SJSA1 (cell line): ENCODE measurements at regions not wholly inside any gene's neighbourhood (a gene's known extent, or its start where the extent isn't known, plus 50 kb on each side); places are given as distances from the start of the nearest gene placed in this dataset.
"Not testable (repeated sequence)": the region's sequence is repeated elsewhere in the genome, so short reads cannot be mapped to it uniquely, and the experiment has no call there.

Experiments used
- DNase-seq, 2 experiments: peaks; one replicate each; pipeline ENCODE4 v3.0.0-alpha.2; 2015 to 2020; ENCODE audit warnings: low spot score in 2 of 2, low read depth in 1 of 2
- H3K27ac ChIP-seq: fragments of 250-450 bp; sonication (Bioruptor Pico); 2 replicates; pipeline ENCODE4 v1.5.1; 2020; ENCODE audit warnings: mild to moderate bottlenecking, moderate library complexity
- H3K27me3 ChIP-seq: fragments of 250-450 bp; sonication (Bioruptor Pico); replicated peaks from 2 replicates; pipeline ENCODE4 v1.5.1; 2020; ENCODE audit warnings: mild to moderate bottlenecking, moderate library complexity
- H3K36me3 ChIP-seq: fragments of 250-450 bp; sonication (Bioruptor Pico); 2 replicates; pipeline ENCODE4 v1.5.1; 2020; ENCODE audit warnings: mild to moderate bottlenecking
- H3K4me1 ChIP-seq: fragments of 250-450 bp; sonication (Bioruptor Pico); replicated peaks from 2 replicates; pipeline ENCODE4 v1.6.1; 2021; ENCODE audit warnings: mild to moderate bottlenecking
- H3K4me3 ChIP-seq: fragments of 250-450 bp; sonication (Bioruptor Pico); 2 replicates; pipeline ENCODE4 v1.5.1; 2020; ENCODE audit warnings: mild to moderate bottlenecking
- H3K9me3 ChIP-seq: fragments of 250-450 bp; sonication (Bioruptor Pico); replicated peaks from 2 replicates; pipeline ENCODE4 v1.5.1; 2020; ENCODE audit warnings: mild to moderate bottlenecking

GRCh38 chr3:6452974-6453373 is 407.9 kb upstream of the GRM7 start:
- no peaks in the 10 kb centered on the region for H3K4me1 ChIP-seq
- H3K27ac ChIP-seq = no peak overlapping the region
- no peaks in the 10 kb centered on the region for H3K27me3 ChIP-seq
- no peaks in the 10 kb centered on the region for H3K9me3 ChIP-seq
- DNase-seq = no peak
- no peak overlapping the region for H3K4me3 ChIP-seq
- H3K36me3 ChIP-seq = no peaks in the 10 kb centered on the region

GRCh38 chr3:6455031-6455430 is 405.9 kb upstream of the GRM7 start:
- DNase-seq = no peak
- H3K27ac ChIP-seq = no peak overlapping the region
- H3K4me1 ChIP-seq = no peaks in the 10 kb centered on the region

DNA sequence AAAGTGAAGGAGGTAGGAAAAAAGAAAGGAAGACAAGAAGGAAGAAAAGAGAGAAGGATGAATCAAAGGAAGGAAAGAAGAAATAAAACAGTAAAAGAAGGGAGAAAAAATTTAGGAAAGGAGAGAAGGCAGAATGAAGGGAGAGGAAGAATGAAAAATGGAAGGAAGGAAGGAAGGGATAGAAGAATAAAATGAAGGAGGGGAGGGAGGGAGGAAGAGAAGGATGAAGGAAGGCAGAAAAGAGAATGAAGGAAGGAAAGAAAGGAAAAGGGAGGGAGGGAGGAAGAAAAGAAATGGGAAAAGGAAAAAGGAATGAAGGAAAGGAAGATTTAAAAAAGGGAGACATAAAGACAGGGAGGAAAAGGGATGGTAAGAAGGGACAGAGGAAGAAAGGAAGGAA is 393.7 kb upstream of the GRM7 start:
- Histone ChIP-seq H3K36me3 (no peaks in the 10 kb centered on the region), H3K27ac (no peak overlapping the region), H3K9me3 (no peaks in the 10 kb centered on the region), H3K27me3 (no peaks in the 10 kb centered on the region), H3K4me3 (no peak overlapping the region), H3K4me1 (no peaks in the 10 kb centered on the region)
- DNase-seq = no peak

More at GRCh38 chr3:6455031-6455430, 405.9 kb upstream of the GRM7 start:
- Histone ChIP-seq H3K27me3 (no peaks in the 10 kb centered on the region), H3K36me3 (no peaks in the 10 kb centered on the region), H3K4me3 (no peak overlapping the region), H3K9me3 (no peaks in the 10 kb centered on the region)

DNA sequence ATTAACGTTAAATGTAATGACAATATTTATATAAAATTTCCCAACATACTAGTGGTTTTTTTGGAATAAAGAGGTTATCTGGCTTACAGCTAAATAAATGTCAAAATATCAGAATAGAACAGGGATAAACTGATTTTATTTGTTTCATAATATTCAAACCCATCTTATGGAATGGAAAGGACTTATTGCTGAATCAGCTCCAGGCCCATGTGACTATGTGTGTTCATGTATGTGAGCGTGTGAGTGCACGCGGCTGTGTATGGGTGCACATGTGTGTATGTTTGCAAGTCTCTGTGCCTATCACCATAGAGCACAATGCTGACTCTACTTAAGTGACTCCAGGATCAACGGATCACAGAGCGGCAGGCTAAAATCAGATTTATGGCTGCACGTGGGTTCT is 392.3 kb upstream of the GRM7 start:
- Histone ChIP-seq H3K9me3 (no peaks in the 10 kb centered on the region), H3K4me1 (no peaks in the 10 kb centered on the region), H3K4me3 (no peak overlapping the region), H3K27ac (no peak overlapping the region), H3K36me3 (no peaks in the 10 kb centered on the region), H3K27me3 (no peaks in the 10 kb centered on the region)
- DNase-seq = no peak

GRCh38 chr3:6471744-6472143 is 389.2 kb upstream of the GRM7 start:
- no peak overlapping the region for H3K4me3 ChIP-seq
- no peaks in the 10 kb centered on the region for H3K36me3 ChIP-seq
- no peak for DNase-seq
- no peaks in the 10 kb centered on the region for H3K27me3 ChIP-seq
- no peaks in the 10 kb centered on the region for H3K4me1 ChIP-seq
- H3K9me3 ChIP-seq = no peaks in the 10 kb centered on the region
- no peak overlapping the region for H3K27ac ChIP-seq

DNA sequence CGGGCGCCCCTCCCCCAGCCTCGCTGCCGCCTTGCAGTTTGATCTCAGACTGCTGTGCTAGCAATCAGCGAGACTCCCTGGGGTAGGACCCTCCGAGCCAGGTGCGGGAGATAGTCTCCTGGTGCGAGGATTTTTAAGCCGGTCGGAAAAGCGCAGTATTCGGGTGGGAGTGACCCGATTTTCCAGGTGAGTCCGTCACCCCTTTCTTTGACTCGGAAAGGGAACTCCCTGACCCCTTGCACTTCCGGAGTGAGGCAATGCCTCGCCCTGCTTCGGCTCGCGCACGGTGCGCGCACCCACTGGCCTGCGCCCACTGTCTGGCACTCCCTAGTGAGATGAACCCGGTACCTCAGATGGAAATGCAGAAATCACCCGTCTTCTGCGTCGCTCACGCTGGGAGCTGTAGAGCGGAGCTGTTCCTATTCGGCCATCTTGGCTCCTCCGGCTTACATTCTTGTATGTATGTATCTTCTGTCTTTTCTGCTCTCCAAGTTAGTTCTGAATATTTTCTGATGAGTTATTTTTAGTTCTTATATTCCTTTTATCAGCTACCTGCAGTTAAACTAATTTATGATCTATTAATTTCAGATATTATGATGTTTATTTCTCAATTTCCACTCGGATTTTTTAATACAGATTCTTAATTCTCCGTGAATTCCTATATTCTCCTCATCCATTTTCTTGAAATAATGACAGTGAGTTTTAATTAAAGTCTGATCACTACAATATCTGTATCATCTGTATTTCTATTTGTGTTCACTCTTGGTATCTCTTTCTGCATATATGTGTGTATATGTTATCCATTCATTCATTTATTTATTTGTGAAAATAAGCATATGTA is 370.2 kb upstream of the GRM7 start:
- H3K4me1 ChIP-seq, H3K9me3 ChIP-seq, H3K27me3 ChIP-seq, H3K27ac ChIP-seq, H3K4me3 ChIP-seq, H3K36me3 ChIP-seq, DNase-seq: not testable (repeated sequence)

GRCh38 chr3:6491768-6492167 is 369.1 kb upstream of the GRM7 start:
- no peak for DNase-seq
- no peaks in the 10 kb centered on the region for H3K4me1 ChIP-seq
- H3K27ac ChIP-seq = no peak overlapping the region
- no peaks in the 10 kb centered on the region for H3K27me3 ChIP-seq
- no peak overlapping the region for H3K4me3 ChIP-seq
- H3K36me3 ChIP-seq = no peaks in the 10 kb centered on the region
- no peaks in the 10 kb centered on the region for H3K9me3 ChIP-seq

- Histone ChIP-seq H3K27ac (no peak overlapping the region), H3K9me3 (no peaks in the 10 kb centered on the region), H3K36me3 (no peaks in the 10 kb centered on the region), H3K4me3 (no peak overlapping the region), H3K4me1 (no peaks in the 10 kb centered on the region), H3K27me3 (no peaks in the 10 kb centered on the region)
- DNase-seq = no peak
These were observed 368.6 kb upstream of the GRM7 start for GRCh38 chr3:6492306-6492705.

GRCh38 chr3:6498944-6499343 is 362.0 kb upstream of the GRM7 start:
- not testable (repeated sequence) for H3K27ac ChIP-seq, H3K4me3 ChIP-seq, H3K9me3 ChIP-seq, H3K4me1 ChIP-seq, DNase-seq, H3K27me3 ChIP-seq, H3K36me3 ChIP-seq

DNA sequence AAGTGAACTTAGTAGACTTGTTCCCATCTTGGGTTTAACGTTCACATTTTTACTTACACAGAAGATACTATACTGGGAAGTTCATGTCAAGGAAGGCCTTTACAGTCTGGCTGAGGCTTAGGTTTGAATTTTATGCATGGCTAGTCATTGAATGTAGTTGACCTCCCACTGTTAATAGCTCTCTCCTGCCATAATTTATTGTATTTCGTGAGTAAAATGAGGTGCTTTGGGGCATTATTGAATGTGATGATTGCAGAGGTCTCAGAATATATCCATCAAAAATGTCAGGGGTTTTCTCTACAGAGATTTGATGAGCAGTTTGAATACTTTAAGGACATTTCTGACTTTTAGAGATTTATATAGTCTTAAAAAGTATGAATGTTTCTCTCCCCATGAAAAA is 356.6 kb upstream of the GRM7 start:
- H3K9me3 ChIP-seq = no peaks in the 10 kb centered on the region
- no peak overlapping the region for H3K27ac ChIP-seq
- H3K4me3 ChIP-seq = no peak overlapping the region
- no peak for DNase-seq
- H3K27me3 ChIP-seq = no peaks in the 10 kb centered on the region
- H3K36me3 ChIP-seq = no peaks in the 10 kb centered on the region
- H3K4me1 ChIP-seq = no peaks in the 10 kb centered on the region

- Histone ChIP-seq H3K27ac (no peak overlapping the region), H3K4me3 (no peak overlapping the region), H3K36me3 (no peaks in the 10 kb centered on the region), H3K27me3 (no peaks in the 10 kb centered on the region), H3K4me1 (no peaks in the 10 kb centered on the region), H3K9me3 (no peaks in the 10 kb centered on the region)
- DNase-seq = no peak
These were observed 356.1 kb upstream of the GRM7 start for GRCh38 chr3:6504834-6505233.

GRCh38 chr3:6508410-6508759 is 352.5 kb upstream of the GRM7 start:
- H3K9me3 ChIP-seq = no peaks in the 10 kb centered on the region
- no peaks in the 10 kb centered on the region for H3K4me1 ChIP-seq
- H3K4me3 ChIP-seq = no peak overlapping the region

GRCh38 chr3:6509576-6509975 is 351.3 kb upstream of the GRM7 start:
- no peak overlapping the region for H3K4me3 ChIP-seq
- no peaks in the 10 kb centered on the region for H3K9me3 ChIP-seq
- no peaks in the 10 kb centered on the region for H3K36me3 ChIP-seq
- no peak for DNase-seq
- H3K27ac ChIP-seq = no peak overlapping the region
- H3K4me1 ChIP-seq = no peaks in the 10 kb centered on the region
- no peaks in the 10 kb centered on the region for H3K27me3 ChIP-seq

More at GRCh38 chr3:6508410-6508759, 352.5 kb upstream of the GRM7 start:
- no peak for DNase-seq
- no peaks in the 10 kb centered on the region for H3K27me3 ChIP-seq
- no peaks in the 10 kb centered on the region for H3K36me3 ChIP-seq
- H3K27ac ChIP-seq = no peak overlapping the region

DNA sequence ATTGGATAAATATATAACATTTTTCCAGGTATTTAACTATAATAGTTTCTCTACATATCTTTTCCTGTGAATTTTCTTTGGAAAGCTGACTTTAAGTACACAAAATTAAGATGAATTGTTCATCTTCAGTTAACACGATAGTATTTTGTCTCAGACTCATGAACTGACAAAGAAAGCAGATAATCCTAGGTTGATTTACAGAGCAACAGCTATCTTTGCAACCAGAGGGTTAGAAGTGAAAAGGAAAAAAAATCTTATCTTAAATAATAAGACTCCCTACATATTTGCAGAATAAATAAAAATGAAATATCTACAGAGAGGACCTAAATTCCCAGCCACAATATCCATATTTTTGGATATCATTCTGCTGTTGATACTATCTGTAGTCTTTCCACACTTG is 350.2 kb upstream of the GRM7 start:
- Histone ChIP-seq H3K4me1 (no peaks in the 10 kb centered on the region), H3K9me3 (no peaks in the 10 kb centered on the region), H3K27me3 (no peaks in the 10 kb centered on the region), H3K27ac (no peak overlapping the region), H3K4me3 (no peak overlapping the region), H3K36me3 (no peaks in the 10 kb centered on the region)
- DNase-seq = no peak
